H1 (cell line): ENCODE measurements at regions not wholly inside any gene's neighbourhood (a gene's known extent, or its start where the extent isn't known, plus 50 kb on each side); places are given as distances from the start of the nearest gene placed in this dataset.

Experiments
- CTCF ChIA-PET: fragments of 300-600 bp; sonication (Branson Sonifier 250); formaldehyde crosslinking; loops from one replicate; lab custom pipeline; 2021; ENCODE audit not compliant: partially characterized antibody; lab: Charles Lee
- POLR2A ChIA-PET: fragments of 300-600 bp; sonication (Branson Sonifier 250); formaldehyde crosslinking; loops from one replicate; lab custom pipeline; 2021; ENCODE audit warnings: inconsistent platforms; ENCODE audit not compliant: partially characterized antibody; lab: Charles Lee
- DNase-seq, 2 experiments: peaks; one replicate each; pipeline versions ENCODE4 v3.0.0 to v3.0.0-alpha.2; 2010 to 2022; ENCODE audit warnings: low spot score in 2 of 2, low read depth in 1 of 2, mixed read lengths in 1 of 2
- FAIRE-seq: peaks from 2 replicates; lab custom pipeline; 2011; peaks lifted over from hg19 to GRCh38; lab: Jason Lieb, UNC
- H2AFZ ChIP-seq: 2 replicates; pipeline ENCODE4 v1.8.1; 2012; ENCODE audit warnings: low read length, inconsistent platforms
- H2AK5ac ChIP-seq: 2 replicates; pipeline ENCODE4 v1.6.1; 2013; ENCODE audit warnings: low read depth, low read length
- H2BK120ac ChIP-seq: replicated peaks from 2 replicates; pipeline ENCODE3; 2013; ENCODE audit warnings: low read depth, low read length, inconsistent platforms
- H2BK12ac ChIP-seq: 2 replicates; pipeline ENCODE4 v1.6.1; 2013; ENCODE audit warnings: low read depth, low read length
- H2BK15ac ChIP-seq: 2 replicates; pipeline ENCODE4 v1.6.1; 2013; ENCODE audit warnings: low read length
- H2BK20ac ChIP-seq: 2 replicates; pipeline ENCODE4 v1.6.1; 2013; ENCODE audit warnings: low read length
- H2BK5ac ChIP-seq: 2 replicates; pipeline ENCODE4 v1.6.1; 2013; ENCODE audit warnings: low read depth, low read length
- H3K14ac ChIP-seq: 2 replicates; pipeline ENCODE4 v1.6.1; 2013; ENCODE audit warnings: inconsistent platforms; ENCODE audit not compliant: insufficient read length
- H3K18ac ChIP-seq: 2 replicates; pipeline ENCODE4 v1.6.1; 2013; ENCODE audit warnings: low read length; ENCODE audit errors: extremely low read depth
- H3K23ac ChIP-seq: 2 replicates; pipeline ENCODE4 v1.6.1; 2013; ENCODE audit warnings: inconsistent platforms; ENCODE audit not compliant: insufficient read length
- H3K23me2 ChIP-seq: 2 replicates; pipeline ENCODE4 v1.6.1; 2013; ENCODE audit warnings: low read depth, low read length
- H3K27ac ChIP-seq: 2 replicates; pipeline ENCODE4 v1.6.1; 2011; ENCODE audit warnings: low read depth, low read length, inconsistent platforms
- H3K27me3 ChIP-seq, 4 experiments: replicated peaks in 1 of 4; 1 replicate in 1 of 4; 2 replicates in 3 of 4; pipeline versions ENCODE4 v1.6.1 to v1.8.1; 2011 to 2013; ENCODE audit warnings: low read length in 3 of 4, mild to moderate bottlenecking in 3 of 4, inconsistent platforms in 2 of 4, mixed read lengths in 2 of 4, moderate library complexity in 1 of 4; ENCODE audit not compliant: control insufficient read depth in 3 of 4, insufficient read depth in 3 of 4; ENCODE audit errors: extremely low read depth in 1 of 4
- H3K36me3 ChIP-seq, 4 experiments: 2 replicates each; pipeline versions ENCODE4 v1.6.1 to v1.8.1; 2011 to 2013; ENCODE audit warnings: mild to moderate bottlenecking in 4 of 4, low read length in 3 of 4, moderate library complexity in 2 of 4, control low read depth in 1 of 4, inconsistent platforms in 1 of 4; ENCODE audit not compliant: insufficient read depth in 4 of 4, control insufficient read depth in 2 of 4
- H3K4ac ChIP-seq: replicated peaks from 2 replicates; pipeline ENCODE3; 2013; ENCODE audit warnings: low read length, low read depth, mixed read lengths, inconsistent platforms; ENCODE audit not compliant: insufficient read length
- H3K4me1 ChIP-seq, 4 experiments: replicated peaks in 1 of 4; 1 replicate in 1 of 4; 2 replicates in 3 of 4; pipeline versions ENCODE4 v1.6.1 to v1.8.1; 2011 to 2013; ENCODE audit warnings: low read length in 3 of 4, inconsistent platforms in 2 of 4, mixed read lengths in 1 of 4; ENCODE audit not compliant: insufficient read depth in 4 of 4, control insufficient read depth in 3 of 4
- H3K4me2 ChIP-seq, 2 experiments: 2 replicates each; pipeline versions ENCODE4 v1.6.1 to v1.8.1; 2011 to 2013; ENCODE audit warnings: low read depth in 2 of 2, low read length in 2 of 2, control low read depth in 1 of 2, inconsistent platforms in 1 of 2, mild to moderate bottlenecking in 1 of 2; ENCODE audit not compliant: insufficient read depth in 1 of 2
- H3K4me3 ChIP-seq, 4 experiments: fragments of 200-600, 300-600 bp in 1 of 4; sonication (generic), shearing (Covaris generic), sonication (Bioruptor Twin) in 1 of 4; 2 replicates each; pipeline versions ENCODE4 v1.5.1 to v1.8.1; 2011 to 2016; ENCODE audit warnings: low read length in 4 of 4, low read depth in 3 of 4, control low read depth in 2 of 4, inconsistent platforms in 2 of 4, mild to moderate bottlenecking in 2 of 4, mixed read lengths in 1 of 4, moderate library complexity in 1 of 4; ENCODE audit not compliant: insufficient read depth in 2 of 4; ENCODE audit errors: extremely low read depth in 1 of 4
- H3K56ac ChIP-seq: replicated peaks from 2 replicates; pipeline ENCODE3; 2013; ENCODE audit warnings: low read depth, mild to moderate bottlenecking, mixed read lengths, low read length, inconsistent platforms; ENCODE audit not compliant: insufficient read length
- H3K79me1 ChIP-seq: 2 replicates; pipeline ENCODE4 v1.6.1; 2013; ENCODE audit warnings: low read depth, low read length, control low read depth
- H3K79me2 ChIP-seq, 2 experiments: 2 replicates each; pipeline versions ENCODE4 v1.6.1 to v1.8.1; 2012 to 2013; ENCODE audit warnings: low read length in 2 of 2, mild to moderate bottlenecking in 2 of 2, inconsistent platforms in 1 of 2; ENCODE audit not compliant: insufficient read depth in 2 of 2, control insufficient read depth in 1 of 2
- H3K9ac ChIP-seq, 4 experiments: replicated peaks in 1 of 4; 1 replicate in 1 of 4; 2 replicates in 3 of 4; pipeline versions ENCODE4 v1.6.1 to v1.8.1; 2011 to 2013; ENCODE audit warnings: low read depth in 3 of 4, low read length in 3 of 4, control low read depth in 2 of 4, mild to moderate bottlenecking in 2 of 4, moderate library complexity in 2 of 4, inconsistent platforms in 1 of 4; ENCODE audit errors: extremely low read depth in 1 of 4
- H3K9me3 ChIP-seq, 2 experiments: 2 replicates each; pipeline versions ENCODE4 v1.6.1 to v1.8.1; 2012 to 2013; ENCODE audit warnings: mild to moderate bottlenecking in 2 of 2, moderate library complexity in 2 of 2, control low read depth in 1 of 2, inconsistent platforms in 1 of 2, low read depth in 1 of 2, low read length in 1 of 2, mixed read lengths in 1 of 2; ENCODE audit not compliant: insufficient read depth in 2 of 2
- H4K20me1 ChIP-seq, 2 experiments: replicated peaks in 1 of 2; 2 replicates each; pipeline versions ENCODE3 to v1.8.1; 2011 to 2013; ENCODE audit warnings: inconsistent platforms in 2 of 2, low read length in 2 of 2, mild to moderate bottlenecking in 1 of 2; ENCODE audit not compliant: insufficient read depth in 2 of 2, control insufficient read depth in 1 of 2
- H4K5ac ChIP-seq: 2 replicates; pipeline ENCODE4 v1.6.1; 2013; ENCODE audit warnings: low read length, low read depth, mixed read lengths, inconsistent platforms; ENCODE audit not compliant: insufficient read length
- H4K8ac ChIP-seq: 2 replicates; pipeline ENCODE4 v1.8.0; 2013; ENCODE audit warnings: mild to moderate bottlenecking, moderate library complexity, low read length, inconsistent platforms; ENCODE audit not compliant: insufficient read depth; ENCODE audit errors: extremely low read depth
- H4K91ac ChIP-seq: replicated peaks from 2 replicates; pipeline ENCODE3; 2013; ENCODE audit warnings: low read length, mixed read lengths, inconsistent platforms; ENCODE audit not compliant: insufficient read length
- CBX8 ChIP-seq: fragments of 300-800, 300-1000 bp; sonication (generic); IDR thresholded peaks from 2 replicates; pipeline ENCODE4 v1.7.1; 2016; ENCODE audit warnings: low read depth, low read length, borderline replicate concordance
- RAD21 ChIP-seq, 2 experiments: IDR thresholded peaks in 1 of 2; conservative IDR thresholded peaks in 1 of 2; 2 replicates each; pipeline ENCODE4 v1.6.1; 2011; ENCODE audit warnings: low read depth in 2 of 2, low read length in 2 of 2, improper control_type of control experiment in 1 of 2, inconsistent platforms in 1 of 2, mild to moderate bottlenecking in 1 of 2, moderate library complexity in 1 of 2
- TCF12 ChIP-seq: IDR thresholded peaks from 2 replicates; pipeline ENCODE4 v1.6.1; 2011; ENCODE audit warnings: low read depth, mild to moderate bottlenecking, low read length
- WGBS, 2 experiments: shearing (Covaris generic) in 1 of 2; methylation state at CpG; one replicate each; pipeline versions ENCODE4 v1.1.6 to v1.1.7; 2013 to 2015; ENCODE audit warnings: low lambda C conversion rate in 2 of 2, mixed read lengths in 2 of 2, inconsistent platforms in 1 of 2, low coverage in 1 of 2, missing lambda C conversion rate in 1 of 2; ENCODE audit not compliant: insufficient replicate concordance in 2 of 2, insufficient coverage in 1 of 2, insufficient read length in 1 of 2; ENCODE audit errors: extremely low coverage in 1 of 2, missing lambda C conversion rate in 1 of 2; 5-methylcytosine and 5-hydroxymethylcytosine counted together

DNA sequence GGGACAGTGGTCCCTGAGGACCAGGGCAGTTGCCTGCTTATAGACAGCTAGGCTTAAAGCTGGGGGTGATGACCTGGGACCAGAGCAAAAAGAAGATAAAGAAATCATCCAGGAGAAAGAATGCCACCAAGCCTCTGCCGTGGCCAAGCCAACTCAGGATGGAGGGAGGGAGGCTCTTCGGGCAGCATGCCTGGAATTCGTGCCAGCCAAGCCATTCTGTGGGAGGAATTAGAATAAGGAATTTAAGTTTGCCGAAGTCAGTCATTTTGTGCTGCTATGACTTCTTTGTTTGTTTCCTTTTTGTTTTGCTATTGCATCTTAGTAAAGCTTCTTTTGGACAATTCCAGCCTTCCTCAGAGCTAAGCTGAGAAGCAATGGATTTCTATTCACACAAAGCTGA lies 124.1 kb downstream of the EN1 start:
- Histone ChIP-seq H3K4me3 (no peak overlapping the region), H3K27ac (no peak overlapping the region), H4K91ac (no peak overlapping the region), H4K5ac (no peak overlapping the region), H2BK20ac (no peak overlapping the region), H3K79me1 (no peaks in the 10 kb centered on the region), H3K79me2 (no peaks in the 10 kb centered on the region), H2BK15ac (no peak overlapping the region), H2AK5ac (no peak overlapping the region), H3K14ac (no peak overlapping the region), H2BK120ac (no peak overlapping the region), H3K9ac (no peak overlapping the region), H3K4me2 (no peak overlapping the region), H2AFZ (no peak overlapping the region), H3K56ac (no peak overlapping the region), H3K36me3 (peaks cover 0 to 2% (median 0%) of the 10 kb centered on the region in 4 experiments; a peak in 1 of 8 replicates), H3K9me3 (0 out of 4 replicates have a peak, but pooled peaks cover 5 to 8% of the 10 kb centered on the region in 2 experiments), H3K18ac (no peak overlapping the region), H3K23me2 (peaks cover 2% of the 10 kb centered on the region; the same call in 1 of the 2 replicates), H3K27me3 (no peaks in the 10 kb centered on the region), H4K8ac (no peak overlapping the region), H2BK5ac (no peak overlapping the region), H3K23ac (no peak overlapping the region), H3K4me1 (no peaks in the 10 kb centered on the region), H2BK12ac (no peak overlapping the region), H3K4ac (no peak overlapping the region), H4K20me1 (no peaks in the 10 kb centered on the region)
- FAIRE-seq (no peak), DNase-seq (no peak)
- ChIA-PET POLR2A (no interaction called here), CTCF (interaction anchor here (0.6 to 1.7 kb wide), 5 partner anchors 10 to 142 kb away, joined by 3 to 5 read pairs (median 3); no protein-coding TSS in a partner anchor)
- WGBS, 2 experiments: 66% methylated on average over 4 of the region's 4 CpGs; no CpG with 5 or more reads in 1 of the 2 experiments
- no peak for TF ChIP-seq TCF12
- no peak for TF ChIP-seq RAD21 (IDR thresholded peaks at IDR 0.05 in 1 of 2, conservative IDR thresholded peaks at IDR 0.05 in 1 of 2; ENCODE audit: low read depth in 2 of 2, low read length in 2 of 2)
- TF ChIP-seq CBX8: no peak
